ENCODE measurements at regions not wholly inside any gene's neighbourhood (a gene's known extent, or its start where the extent isn't known, plus 50 kb on each side); places are given as distances from the start of the nearest gene placed in this dataset.
"Not testable (repeated sequence)": the region's sequence is repeated elsewhere in the genome, so short reads cannot be mapped to it uniquely, and the experiment has no call there.

- no peak for TF ChIP-seq EZH2 (IDR thresholded peaks at IDR 0.05; ENCODE audit: borderline replicate concordance, insufficient read depth, low read depth, low read length, poor library complexity, severe bottlenecking)
- TF ChIP-seq CTCF (IDR thresholded peaks at IDR 0.05), result no peak
- H3K9me3 Mint-ChIP-seq (ENCODE audit: insufficient read depth), result peaks cover 15% of the 10 kb centered on the region
- H3K27ac Mint-ChIP-seq, result no peak overlapping the region
- ChIA-PET CTCF (no interaction called here), POLR2A (no interaction called here)
- Histone ChIP-seq H2AFZ (ENCODE audit: insufficient read depth, low read depth, low read length, poor library complexity, severe bottlenecking) (no peak overlapping the region), H3K4me1 (ENCODE audit: control insufficient read depth in 2 of 2, insufficient read depth in 2 of 2, low read length in 2 of 2) (no peaks in the 10 kb centered on the region), H3K27me3 (replicated peaks in 1 of 4; ENCODE audit: control extremely low read depth in 1 of 4, control insufficient read depth in 3 of 4, insufficient read depth in 4 of 4, low read length in 3 of 4) (no peaks in the 10 kb centered on the region), H3K9ac (ENCODE audit: low read length) (no peak overlapping the region), H3K36me3 (replicated peaks in 1 of 2; ENCODE audit: control extremely low read depth in 1 of 2, control insufficient read depth in 1 of 2, extremely low read depth in 1 of 2, insufficient read depth in 2 of 2, low read length in 1 of 2) (no peaks in the 10 kb centered on the region), H3K4me3 (ENCODE audit: control extremely low read depth in 1 of 5, extremely low read depth in 1 of 5, insufficient read depth in 1 of 5, low read depth in 2 of 5, low read length in 4 of 5) (no peak overlapping the region), H3K9me3 (ENCODE audit: control extremely low read depth in 1 of 3, control insufficient read depth in 2 of 3, insufficient read depth in 1 of 3, low read length in 2 of 3) (peaks cover 1 to 23% (median 4%) of the 10 kb centered on the region in 3 donors), H3K4me2 (replicated peaks; ENCODE audit: low read depth, low read length, poor library complexity, severe bottlenecking) (no peak overlapping the region), H3K27ac (ENCODE audit: low read length in 2 of 2) (no peak overlapping the region), H4K20me1 (ENCODE audit: control insufficient read depth, insufficient read depth, low read length, poor library complexity, severe bottlenecking) (no peaks in the 10 kb centered on the region), H3K79me2 (ENCODE audit: control insufficient read depth, insufficient read depth, low read length) (no peaks in the 10 kb centered on the region)
- H3K27me3 Mint-ChIP-seq, result peaks cover 17% of the 10 kb centered on the region
- no peak overlapping the region for H3K4me3 Mint-ChIP-seq
- DNase-seq, result no peak
- intact Hi-C loops (cut with micrococcal nuclease), result no loop called here
- no peak for ATAC-seq (ENCODE audit: low read depth)
- no peaks in the 10 kb centered on the region for H3K4me1 Mint-ChIP-seq
Measured at GRCh38 chr1:229736376-229736775, 110.3 kb downstream of the URB2 start.

- CTCF ChIA-PET; intact Hi-C loops (cut with micrococcal nuclease); POLR2A ChIA-PET; H3K4me1 Mint-ChIP-seq; H3K27ac ChIP-seq (ENCODE audit: low read length in 2 of 2); H3K36me3 ChIP-seq (replicated peaks in 1 of 2; ENCODE audit: control extremely low read depth in 1 of 2, control insufficient read depth in 1 of 2, extremely low read depth in 1 of 2, insufficient read depth in 2 of 2, low read length in 1 of 2); H3K79me2 ChIP-seq (ENCODE audit: control insufficient read depth, insufficient read depth, low read length); H3K4me3 Mint-ChIP-seq; H3K27ac Mint-ChIP-seq; H3K4me1 ChIP-seq (ENCODE audit: control insufficient read depth in 2 of 2, insufficient read depth in 2 of 2, low read length in 2 of 2); H3K9ac ChIP-seq (ENCODE audit: low read length); H3K4me2 ChIP-seq (replicated peaks; ENCODE audit: low read depth, low read length, poor library complexity, severe bottlenecking); H2AFZ ChIP-seq (ENCODE audit: insufficient read depth, low read depth, low read length, poor library complexity, severe bottlenecking); H4K20me1 ChIP-seq (ENCODE audit: control insufficient read depth, insufficient read depth, low read length, poor library complexity, severe bottlenecking); ATAC-seq (ENCODE audit: low read depth); H3K4me3 ChIP-seq (ENCODE audit: control extremely low read depth in 1 of 5, extremely low read depth in 1 of 5, insufficient read depth in 1 of 5, low read depth in 2 of 5, low read length in 4 of 5); DNase-seq; H3K9me3 ChIP-seq (ENCODE audit: control extremely low read depth in 1 of 3, control insufficient read depth in 2 of 3, insufficient read depth in 1 of 3, low read length in 2 of 3); H3K27me3 ChIP-seq (replicated peaks in 1 of 4; ENCODE audit: control extremely low read depth in 1 of 4, control insufficient read depth in 3 of 4, insufficient read depth in 4 of 4, low read length in 3 of 4): not testable (repeated sequence)
- WGBS (ENCODE audit: insufficient coverage), result no CpG with 5 or more reads among the region's 1 CpG
- peaks cover 23% of the 10 kb centered on the region for H3K27me3 Mint-ChIP-seq
- H3K9me3 Mint-ChIP-seq (ENCODE audit: insufficient read depth), result peaks cover 10% of the 10 kb centered on the region
Measured at GRCh38 chr1:229742614-229743013, 116.6 kb downstream of the URB2 start.

All from B cell (primary cell).